A549 (cell line): ENCODE measurements at regions not wholly inside any gene's neighbourhood (a gene's known extent, or its start where the extent isn't known, plus 50 kb on each side); places are given as distances from the start of the nearest gene placed in this dataset.

Experiments
- BCL3 ChIP-seq: fragments of >200 bp; sonication (Bioruptor Twin); formaldehyde crosslinking; IDR thresholded peaks from 3 replicates; pipeline ENCODE4 v1.6.1; 2016
- BHLHE40 ChIP-seq: IDR thresholded peaks from 2 replicates; pipeline ENCODE4 v1.6.1; 2012; ENCODE audit warnings: low read depth, low read length, inconsistent platforms
- CTCF ChIP-seq: fragments of >200 bp; sonication (Bioruptor Twin); formaldehyde crosslinking; IDR thresholded peaks from 3 replicates; pipeline ENCODE4 v1.5.1; 2016
- EHMT2 ChIP-seq: fragments of 200-600 bp; sonication (generic); IDR thresholded peaks from 2 replicates; pipeline ENCODE4 v1.6.1; 2016; ENCODE audit warnings: antibody characterized with exemption, low read depth, mild to moderate bottlenecking, moderate library complexity
- NR3C1 ChIP-seq: fragments of >200 bp; sonication (Bioruptor Twin); formaldehyde crosslinking; IDR thresholded peaks from 3 replicates; pipeline ENCODE4 v1.6.1; 2017
- POLR2A ChIP-seq: IDR thresholded peaks from 2 replicates; pipeline ENCODE4 v1.6.1; 2012; ENCODE audit warnings: mild to moderate bottlenecking, low read length

GRCh38 chr6:86744048-86744447 lies 193.3 kb upstream of the HTR1E start:
- no peak for TF ChIP-seq POLR2A
- TF ChIP-seq NR3C1 = no peak
- TF ChIP-seq CTCF = no peak
- no peak for TF ChIP-seq BHLHE40
- no peak for TF ChIP-seq BCL3
- no peak for TF ChIP-seq EHMT2
